GM23338 (cell line): ENCODE measurements at regions not wholly inside any gene's neighbourhood (a gene's known extent, or its start where the extent isn't known, plus 50 kb on each side); places are given as distances from the start of the nearest gene placed in this dataset.

Source experiments
- ATAC-seq: fragments of 200-7000 bp; cut with Tn5 transposase; 3 replicates; pipeline ENCODE4 v1.9.1; 2020
- DNase-seq: peaks from one replicate; pipeline ENCODE4 v3.0.0-alpha.2; 2015; ENCODE audit warnings: low spot score
- H2AFZ ChIP-seq: fragments of 200-600 bp; sonication (generic); 2 replicates; pipeline ENCODE4 v1.8.0; 2016; ENCODE audit warnings: antibody characterized with exemption, mild to moderate bottlenecking, moderate library complexity
- H3F3A ChIP-seq: fragments of 200-600 bp; sonication (generic); replicated peaks from 2 replicates; pipeline ENCODE4 v1.8.0; 2017; ENCODE audit warnings: antibody characterized with exemption, mixed run types, low read depth
- H3K27ac ChIP-seq: fragments of 200-600 bp; sonication (generic); 2 replicates; pipeline ENCODE4 v1.6.1; 2016; ENCODE audit warnings: low read depth
- H3K27me3 ChIP-seq: fragments of 200-600 bp; sonication (generic); 2 replicates; pipeline ENCODE4 v1.8.0; 2016; ENCODE audit warnings: mild to moderate bottlenecking, mixed run types, moderate library complexity; ENCODE audit not compliant: insufficient read depth
- H3K36me3 ChIP-seq: fragments of 200-600 bp; sonication (generic); 2 replicates; pipeline ENCODE4 v1.8.0; 2016; ENCODE audit warnings: mild to moderate bottlenecking; ENCODE audit not compliant: insufficient read depth
- H3K4me1 ChIP-seq: fragments of 200-600 bp; sonication (generic); 2 replicates; pipeline ENCODE4 v1.8.0; 2016; ENCODE audit warnings: mild to moderate bottlenecking, moderate library complexity; ENCODE audit not compliant: insufficient read depth
- H3K4me2 ChIP-seq: fragments of 200-600 bp; sonication (generic); 2 replicates; pipeline ENCODE4 v1.7.1; 2017; ENCODE audit warnings: mixed run types
- H3K4me3 ChIP-seq: fragments of 200-600 bp; sonication (generic); 2 replicates; pipeline ENCODE4 v1.6.1; 2016; ENCODE audit warnings: mixed run types
- H3K79me2 ChIP-seq: fragments of 200-600 bp; sonication (generic); replicated peaks from 2 replicates; pipeline ENCODE4 v1.8.0; 2017; ENCODE audit warnings: mild to moderate bottlenecking; ENCODE audit not compliant: insufficient read depth
- H3K9me2 ChIP-seq: fragments of 200-600 bp; sonication (generic); 2 replicates; pipeline ENCODE4 v1.8.0; 2017; ENCODE audit not compliant: insufficient read depth
- H4K20me1 ChIP-seq: fragments of 200-600 bp; sonication (generic); replicated peaks from 2 replicates; pipeline ENCODE4 v1.8.0; 2017; ENCODE audit warnings: mild to moderate bottlenecking; ENCODE audit not compliant: insufficient read depth
- H3K27ac Mint-ChIP-seq: 2 replicates; pipeline ENCODE4 v1.8.0; 2020; ENCODE audit warnings: inconsistent platforms, mild to moderate bottlenecking, moderate library complexity, mixed read lengths
- H3K27me3 Mint-ChIP-seq: 3 replicates; pipeline ENCODE4 v1.8.0; 2022; ENCODE audit warnings: low read depth, mild to moderate bottlenecking, moderate library complexity, mixed read lengths, inconsistent platforms; ENCODE audit not compliant: insufficient read depth, poor library complexity
- H3K36me3 Mint-ChIP-seq: 3 replicates; pipeline ENCODE4 v1.8.0; 2021; ENCODE audit warnings: low read depth, mild to moderate bottlenecking, inconsistent platforms, moderate library complexity, mixed read lengths
- H3K4me1 Mint-ChIP-seq: 3 replicates; pipeline ENCODE4 v1.8.0; 2020; ENCODE audit warnings: mild to moderate bottlenecking, inconsistent platforms, mixed read lengths
- H3K4me3 Mint-ChIP-seq: 3 replicates; pipeline ENCODE4 v1.8.0; 2021; ENCODE audit warnings: moderate library complexity, mild to moderate bottlenecking, inconsistent platforms, mixed read lengths
- H3K9me3 Mint-ChIP-seq: 3 replicates; pipeline ENCODE4 v1.8.0; 2020; ENCODE audit warnings: moderate library complexity, mild to moderate bottlenecking, inconsistent platforms, mixed read lengths
- CREB1 ChIP-seq: fragments of 250-450 bp; sonication (Bioruptor Pico); IDR thresholded peaks from 2 replicates; pipeline ENCODE4 v1.5.0; 2020; ENCODE audit warnings: low read depth, mild to moderate bottlenecking, moderate library complexity
- EZH2 ChIP-seq: fragments of 200-600 bp; sonication (generic); IDR thresholded peaks from one replicate; pipeline ENCODE4 v1.8.0; 2017; ENCODE audit warnings: antibody characterized with exemption, mild to moderate bottlenecking, low read depth; ENCODE audit not compliant: unreplicated experiment
- EZH2phosphoT487 ChIP-seq: fragments of 200-600 bp; sonication (generic); IDR thresholded peaks from one replicate; pipeline ENCODE4 v1.8.1; 2018; ENCODE audit warnings: antibody characterized with exemption; ENCODE audit not compliant: unreplicated experiment
- NANOG ChIP-seq: IDR thresholded peaks from 2 replicates; pipeline ENCODE4 v1.6.1; 2016; ENCODE audit warnings: antibody characterized with exemption, borderline replicate concordance
- POLR2AphosphoS5 ChIP-seq: IDR thresholded peaks from 2 replicates; pipeline ENCODE4 v1.6.1; 2016; ENCODE audit warnings: antibody characterized with exemption, low read depth
- STAT1 ChIP-seq: IDR thresholded peaks from one replicate; pipeline ENCODE4 v1.6.1; 2016; ENCODE audit warnings: antibody characterized with exemption; ENCODE audit not compliant: unreplicated experiment
- ZNF114 ChIP-seq: fragments of 250-450 bp; sonication (Bioruptor Pico); IDR thresholded peaks from 2 replicates; pipeline ENCODE4 v1.5.0; 2020; ENCODE audit warnings: mild to moderate bottlenecking, moderate library complexity
- ZNF331 ChIP-seq: fragments of 250-450 bp; sonication (Bioruptor Pico); IDR thresholded peaks from 2 replicates; pipeline ENCODE4 v1.5.0; 2020; ENCODE audit warnings: low read depth, mild to moderate bottlenecking, moderate library complexity
- TF ChIP-seq, protein P1 (sequence below): IDR thresholded peaks from one replicate; pipeline ENCODE4 v1.6.1; 2018; ENCODE audit warnings: antibody characterized with exemption; ENCODE audit not compliant: unreplicated experiment
- TF ChIP-seq, protein P2 (sequence below), 2 experiments: fragments of 200-600 bp in 1 of 2; sonication (generic) in 1 of 2; conservative IDR thresholded peaks; 2 replicates each; pipeline versions ENCODE4 v1.5.1 to v1.6.1; 2016 to 2017; ENCODE audit warnings: antibody characterized with exemption in 2 of 2, low read depth in 2 of 2, mild to moderate bottlenecking in 2 of 2, moderate library complexity in 1 of 2
- TF ChIP-seq, protein P3 (sequence below): fragments of 250-450 bp; sonication (Bioruptor Pico); IDR thresholded peaks from 2 replicates; pipeline ENCODE4 v1.5.0; 2020; ENCODE audit warnings: mild to moderate bottlenecking, moderate library complexity
- TF ChIP-seq, protein P4 (sequence below): IDR thresholded peaks from 2 replicates; pipeline ENCODE4 v1.6.1; 2016; ENCODE audit warnings: antibody characterized with exemption

DNA sequence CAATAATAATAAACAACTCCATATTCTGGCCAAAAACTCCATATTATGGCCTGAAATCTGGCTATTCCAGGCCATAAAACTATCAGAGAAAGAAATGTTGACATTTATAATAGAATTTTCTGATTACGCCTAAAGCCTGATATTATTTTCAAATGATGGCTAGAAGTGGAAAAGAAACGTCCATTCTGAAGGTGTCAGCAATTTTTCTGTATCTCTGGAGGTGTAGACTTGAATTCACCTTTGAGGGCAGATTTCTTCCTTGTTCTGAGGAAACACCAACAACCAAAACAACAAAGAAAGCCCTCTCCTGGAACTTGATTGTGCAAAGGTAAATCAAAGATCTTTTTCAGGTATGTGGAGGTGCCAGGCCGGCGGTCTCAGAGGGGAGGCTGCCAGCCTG lies 390.7 kb downstream of the DMAC1 start:
- Mint-ChIP-seq H3K36me3 (no peaks in the 10 kb centered on the region), H3K4me3 (no peak overlapping the region), H3K27ac (no peak overlapping the region), H3K4me1 (peaks cover 11% of the 10 kb centered on the region), H3K9me3 (peaks cover 7% of the 10 kb centered on the region; the same call in 2 of the 3 replicates), H3K27me3 (peaks cover 2% of the 10 kb centered on the region)
- no peaks in the 10 kb centered on the region for H3K36me3 ChIP-seq
- H3K79me2 ChIP-seq = no peaks in the 10 kb centered on the region
- no peaks in the 10 kb centered on the region for H4K20me1 ChIP-seq
- H2AFZ ChIP-seq = no peak overlapping the region
- no peak for DNase-seq
- H3K4me3 ChIP-seq = no peak overlapping the region
- no peaks in the 10 kb centered on the region for H3F3A ChIP-seq
- peaks cover 6% of the 10 kb centered on the region for H3K9me2 ChIP-seq
- H3K27me3 ChIP-seq = no peaks in the 10 kb centered on the region
- H3K4me2 ChIP-seq = no peak overlapping the region
- TF ChIP-seq NANOG = no peak
- no peak for TF ChIP-seq ZNF331
- TF ChIP-seq POLR2AphosphoS5 = no peak
- no peak for TF ChIP-seq STAT1
- no peak for TF ChIP-seq ZNF114 (CRISPR knock-in tag)
- TF ChIP-seq, protein P1, sequence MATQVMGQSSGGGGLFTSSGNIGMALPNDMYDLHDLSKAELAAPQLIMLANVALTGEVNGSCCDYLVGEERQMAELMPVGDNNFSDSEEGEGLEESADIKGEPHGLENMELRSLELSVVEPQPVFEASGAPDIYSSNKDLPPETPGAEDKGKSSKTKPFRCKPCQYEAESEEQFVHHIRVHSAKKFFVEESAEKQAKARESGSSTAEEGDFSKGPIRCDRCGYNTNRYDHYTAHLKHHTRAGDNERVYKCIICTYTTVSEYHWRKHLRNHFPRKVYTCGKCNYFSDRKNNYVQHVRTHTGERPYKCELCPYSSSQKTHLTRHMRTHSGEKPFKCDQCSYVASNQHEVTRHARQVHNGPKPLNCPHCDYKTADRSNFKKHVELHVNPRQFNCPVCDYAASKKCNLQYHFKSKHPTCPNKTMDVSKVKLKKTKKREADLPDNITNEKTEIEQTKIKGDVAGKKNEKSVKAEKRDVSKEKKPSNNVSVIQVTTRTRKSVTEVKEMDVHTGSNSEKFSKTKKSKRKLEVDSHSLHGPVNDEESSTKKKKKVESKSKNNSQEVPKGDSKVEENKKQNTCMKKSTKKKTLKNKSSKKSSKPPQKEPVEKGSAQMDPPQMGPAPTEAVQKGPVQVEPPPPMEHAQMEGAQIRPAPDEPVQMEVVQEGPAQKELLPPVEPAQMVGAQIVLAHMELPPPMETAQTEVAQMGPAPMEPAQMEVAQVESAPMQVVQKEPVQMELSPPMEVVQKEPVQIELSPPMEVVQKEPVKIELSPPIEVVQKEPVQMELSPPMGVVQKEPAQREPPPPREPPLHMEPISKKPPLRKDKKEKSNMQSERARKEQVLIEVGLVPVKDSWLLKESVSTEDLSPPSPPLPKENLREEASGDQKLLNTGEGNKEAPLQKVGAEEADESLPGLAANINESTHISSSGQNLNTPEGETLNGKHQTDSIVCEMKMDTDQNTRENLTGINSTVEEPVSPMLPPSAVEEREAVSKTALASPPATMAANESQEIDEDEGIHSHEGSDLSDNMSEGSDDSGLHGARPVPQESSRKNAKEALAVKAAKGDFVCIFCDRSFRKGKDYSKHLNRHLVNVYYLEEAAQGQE = no peak
- no peak for TF ChIP-seq EZH2
- no peak for TF ChIP-seq EZH2phosphoT487
- TF ChIP-seq, protein P2, sequence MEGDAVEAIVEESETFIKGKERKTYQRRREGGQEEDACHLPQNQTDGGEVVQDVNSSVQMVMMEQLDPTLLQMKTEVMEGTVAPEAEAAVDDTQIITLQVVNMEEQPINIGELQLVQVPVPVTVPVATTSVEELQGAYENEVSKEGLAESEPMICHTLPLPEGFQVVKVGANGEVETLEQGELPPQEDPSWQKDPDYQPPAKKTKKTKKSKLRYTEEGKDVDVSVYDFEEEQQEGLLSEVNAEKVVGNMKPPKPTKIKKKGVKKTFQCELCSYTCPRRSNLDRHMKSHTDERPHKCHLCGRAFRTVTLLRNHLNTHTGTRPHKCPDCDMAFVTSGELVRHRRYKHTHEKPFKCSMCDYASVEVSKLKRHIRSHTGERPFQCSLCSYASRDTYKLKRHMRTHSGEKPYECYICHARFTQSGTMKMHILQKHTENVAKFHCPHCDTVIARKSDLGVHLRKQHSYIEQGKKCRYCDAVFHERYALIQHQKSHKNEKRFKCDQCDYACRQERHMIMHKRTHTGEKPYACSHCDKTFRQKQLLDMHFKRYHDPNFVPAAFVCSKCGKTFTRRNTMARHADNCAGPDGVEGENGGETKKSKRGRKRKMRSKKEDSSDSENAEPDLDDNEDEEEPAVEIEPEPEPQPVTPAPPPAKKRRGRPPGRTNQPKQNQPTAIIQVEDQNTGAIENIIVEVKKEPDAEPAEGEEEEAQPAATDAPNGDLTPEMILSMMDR (conservative IDR thresholded peaks at IDR 0.05; ENCODE audit: low read depth in 2 of 2) = no peak
- TF ChIP-seq CREB1 = no peak
- TF ChIP-seq, protein P3, sequence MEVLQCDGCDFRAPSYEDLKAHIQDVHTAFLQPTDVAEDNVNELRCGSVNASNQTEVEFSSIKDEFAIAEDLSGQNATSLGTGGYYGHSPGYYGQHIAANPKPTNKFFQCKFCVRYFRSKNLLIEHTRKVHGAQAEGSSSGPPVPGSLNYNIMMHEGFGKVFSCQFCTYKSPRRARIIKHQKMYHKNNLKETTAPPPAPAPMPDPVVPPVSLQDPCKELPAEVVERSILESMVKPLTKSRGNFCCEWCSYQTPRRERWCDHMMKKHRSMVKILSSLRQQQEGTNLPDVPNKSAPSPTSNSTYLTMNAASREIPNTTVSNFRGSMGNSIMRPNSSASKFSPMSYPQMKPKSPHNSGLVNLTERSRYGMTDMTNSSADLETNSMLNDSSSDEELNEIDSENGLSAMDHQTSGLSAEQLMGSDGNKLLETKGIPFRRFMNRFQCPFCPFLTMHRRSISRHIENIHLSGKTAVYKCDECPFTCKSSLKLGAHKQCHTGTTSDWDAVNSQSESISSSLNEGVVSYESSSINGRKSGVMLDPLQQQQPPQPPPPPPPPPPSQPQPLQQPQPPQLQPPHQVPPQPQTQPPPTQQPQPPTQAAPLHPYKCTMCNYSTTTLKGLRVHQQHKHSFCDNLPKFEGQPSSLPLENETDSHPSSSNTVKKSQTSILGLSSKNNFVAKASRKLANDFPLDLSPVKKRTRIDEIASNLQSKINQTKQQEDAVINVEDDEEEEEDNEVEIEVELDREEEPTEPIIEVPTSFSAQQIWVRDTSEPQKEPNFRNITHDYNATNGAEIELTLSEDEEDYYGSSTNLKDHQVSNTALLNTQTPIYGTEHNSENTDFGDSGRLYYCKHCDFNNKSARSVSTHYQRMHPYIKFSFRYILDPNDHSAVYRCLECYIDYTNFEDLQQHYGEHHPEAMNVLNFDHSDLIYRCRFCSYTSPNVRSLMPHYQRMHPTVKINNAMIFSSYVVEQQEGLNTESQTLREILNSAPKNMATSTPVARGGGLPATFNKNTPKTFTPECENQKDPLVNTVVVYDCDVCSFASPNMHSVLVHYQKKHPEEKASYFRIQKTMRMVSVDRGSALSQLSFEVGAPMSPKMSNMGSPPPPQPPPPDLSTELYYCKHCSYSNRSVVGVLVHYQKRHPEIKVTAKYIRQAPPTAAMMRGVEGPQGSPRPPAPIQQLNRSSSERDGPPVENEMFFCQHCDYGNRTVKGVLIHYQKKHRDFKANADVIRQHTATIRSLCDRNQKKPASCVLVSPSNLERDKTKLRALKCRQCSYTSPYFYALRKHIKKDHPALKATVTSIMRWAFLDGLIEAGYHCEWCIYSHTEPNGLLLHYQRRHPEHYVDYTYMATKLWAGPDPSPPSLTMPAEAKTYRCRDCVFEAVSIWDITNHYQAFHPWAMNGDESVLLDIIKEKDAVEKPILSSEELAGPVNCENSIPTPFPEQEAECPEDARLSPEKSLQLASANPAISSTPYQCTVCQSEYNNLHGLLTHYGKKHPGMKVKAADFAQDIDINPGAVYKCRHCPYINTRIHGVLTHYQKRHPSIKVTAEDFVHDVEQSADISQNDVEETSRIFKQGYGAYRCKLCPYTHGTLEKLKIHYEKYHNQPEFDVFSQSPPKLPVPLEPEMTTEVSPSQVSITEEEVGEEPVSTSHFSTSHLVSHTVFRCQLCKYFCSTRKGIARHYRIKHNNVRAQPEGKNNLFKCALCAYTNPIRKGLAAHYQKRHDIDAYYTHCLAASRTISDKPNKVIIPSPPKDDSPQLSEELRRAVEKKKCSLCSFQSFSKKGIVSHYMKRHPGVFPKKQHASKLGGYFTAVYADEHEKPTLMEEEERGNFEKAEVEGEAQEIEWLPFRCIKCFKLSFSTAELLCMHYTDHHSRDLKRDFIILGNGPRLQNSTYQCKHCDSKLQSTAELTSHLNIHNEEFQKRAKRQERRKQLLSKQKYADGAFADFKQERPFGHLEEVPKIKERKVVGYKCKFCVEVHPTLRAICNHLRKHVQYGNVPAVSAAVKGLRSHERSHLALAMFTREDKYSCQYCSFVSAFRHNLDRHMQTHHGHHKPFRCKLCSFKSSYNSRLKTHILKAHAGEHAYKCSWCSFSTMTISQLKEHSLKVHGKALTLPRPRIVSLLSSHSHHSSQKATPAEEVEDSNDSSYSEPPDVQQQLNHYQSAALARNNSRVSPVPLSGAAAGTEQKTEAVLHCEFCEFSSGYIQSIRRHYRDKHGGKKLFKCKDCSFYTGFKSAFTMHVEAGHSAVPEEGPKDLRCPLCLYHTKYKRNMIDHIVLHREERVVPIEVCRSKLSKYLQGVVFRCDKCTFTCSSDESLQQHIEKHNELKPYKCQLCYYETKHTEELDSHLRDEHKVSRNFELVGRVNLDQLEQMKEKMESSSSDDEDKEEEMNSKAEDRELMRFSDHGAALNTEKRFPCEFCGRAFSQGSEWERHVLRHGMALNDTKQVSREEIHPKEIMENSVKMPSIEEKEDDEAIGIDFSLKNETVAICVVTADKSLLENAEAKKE = no peak
- TF ChIP-seq, protein P4, sequence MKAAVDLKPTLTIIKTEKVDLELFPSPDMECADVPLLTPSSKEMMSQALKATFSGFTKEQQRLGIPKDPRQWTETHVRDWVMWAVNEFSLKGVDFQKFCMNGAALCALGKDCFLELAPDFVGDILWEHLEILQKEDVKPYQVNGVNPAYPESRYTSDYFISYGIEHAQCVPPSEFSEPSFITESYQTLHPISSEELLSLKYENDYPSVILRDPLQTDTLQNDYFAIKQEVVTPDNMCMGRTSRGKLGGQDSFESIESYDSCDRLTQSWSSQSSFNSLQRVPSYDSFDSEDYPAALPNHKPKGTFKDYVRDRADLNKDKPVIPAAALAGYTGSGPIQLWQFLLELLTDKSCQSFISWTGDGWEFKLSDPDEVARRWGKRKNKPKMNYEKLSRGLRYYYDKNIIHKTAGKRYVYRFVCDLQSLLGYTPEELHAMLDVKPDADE = no peak
- ATAC-seq = no peak
- no peak overlapping the region for H3K27ac ChIP-seq
- H3K4me1 ChIP-seq = 0 out of 2 replicates have a peak, but pooled peaks cover 3% of the 10 kb centered on the region
